ENCODE measurements at regions not wholly inside any gene's neighbourhood (a gene's known extent, or its start where the extent isn't known, plus 50 kb on each side); places are given as distances from the start of the nearest gene placed in this dataset.
"Not testable (repeated sequence)": the region's sequence is repeated elsewhere in the genome, so short reads cannot be mapped to it uniquely, and the experiment has no call there.

DNA sequence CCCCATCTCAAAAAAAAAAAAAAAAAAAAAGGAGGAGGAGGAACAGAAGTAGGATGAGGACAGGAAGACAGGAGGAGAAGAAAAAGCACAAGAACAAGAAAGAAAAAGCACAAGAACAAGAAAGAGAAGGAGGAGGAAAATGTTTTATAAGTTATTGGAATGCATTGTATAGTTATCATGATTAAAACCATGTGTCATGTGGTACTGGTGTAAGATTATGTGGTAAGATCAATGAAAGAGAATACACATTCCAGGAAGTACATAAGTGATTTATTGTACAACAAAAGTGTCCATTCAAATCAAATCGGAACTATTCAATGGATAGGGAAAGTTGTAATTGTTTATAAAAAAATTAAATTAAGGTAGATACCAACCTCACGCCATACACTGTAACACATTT is 167.7 kb downstream of the MZT1 start:
- no peaks in the 10 kb centered on the region for H3K36me3 ChIP-seq (ENCODE audit: insufficient read depth, low read length)
- DNase-seq (no peak), ATAC-seq (ENCODE audit: insufficient read depth, low read depth) (no peak)
- TF ChIP-seq EZH2 (IDR thresholded peaks at IDR 0.05; ENCODE audit: borderline replicate concordance, low read depth, low read length, severe bottlenecking), result no peak
- TF ChIP-seq, protein P1, sequence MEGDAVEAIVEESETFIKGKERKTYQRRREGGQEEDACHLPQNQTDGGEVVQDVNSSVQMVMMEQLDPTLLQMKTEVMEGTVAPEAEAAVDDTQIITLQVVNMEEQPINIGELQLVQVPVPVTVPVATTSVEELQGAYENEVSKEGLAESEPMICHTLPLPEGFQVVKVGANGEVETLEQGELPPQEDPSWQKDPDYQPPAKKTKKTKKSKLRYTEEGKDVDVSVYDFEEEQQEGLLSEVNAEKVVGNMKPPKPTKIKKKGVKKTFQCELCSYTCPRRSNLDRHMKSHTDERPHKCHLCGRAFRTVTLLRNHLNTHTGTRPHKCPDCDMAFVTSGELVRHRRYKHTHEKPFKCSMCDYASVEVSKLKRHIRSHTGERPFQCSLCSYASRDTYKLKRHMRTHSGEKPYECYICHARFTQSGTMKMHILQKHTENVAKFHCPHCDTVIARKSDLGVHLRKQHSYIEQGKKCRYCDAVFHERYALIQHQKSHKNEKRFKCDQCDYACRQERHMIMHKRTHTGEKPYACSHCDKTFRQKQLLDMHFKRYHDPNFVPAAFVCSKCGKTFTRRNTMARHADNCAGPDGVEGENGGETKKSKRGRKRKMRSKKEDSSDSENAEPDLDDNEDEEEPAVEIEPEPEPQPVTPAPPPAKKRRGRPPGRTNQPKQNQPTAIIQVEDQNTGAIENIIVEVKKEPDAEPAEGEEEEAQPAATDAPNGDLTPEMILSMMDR (IDR thresholded peaks at IDR 0.05; ENCODE audit: borderline replicate concordance, extremely low read depth, low read length, poor library complexity, severe bottlenecking), result no peak
- H3K27me3 ChIP-seq (ENCODE audit: insufficient read depth, low read length, poor library complexity), result no peaks in the 10 kb centered on the region
- H3K4me1 ChIP-seq (ENCODE audit: insufficient read depth, low read length), result no peaks in the 10 kb centered on the region
- no peak overlapping the region for H3K27ac ChIP-seq (ENCODE audit: low read length)
- H4K20me1 ChIP-seq (ENCODE audit: insufficient read depth, low read length), result no peaks in the 10 kb centered on the region
- H3K9me3 ChIP-seq (ENCODE audit: insufficient read depth, low read length, severe bottlenecking), result no peaks in the 10 kb centered on the region
- H3K4me2 ChIP-seq (ENCODE audit: insufficient read depth, low read length), result no peak overlapping the region
- no peak overlapping the region for H3K4me3 ChIP-seq (ENCODE audit: low read depth in 1 of 2, low read length in 2 of 2)
- no peak overlapping the region for H3K9ac ChIP-seq (ENCODE audit: low read depth, low read length)
- no peak overlapping the region for H2AFZ ChIP-seq (ENCODE audit: low read depth, low read length)
- H3K79me2 ChIP-seq (ENCODE audit: insufficient read depth, low read length), result no peaks in the 10 kb centered on the region

GRCh38 chr13:72556945-72557344 is 170.5 kb downstream of the MZT1 start:
- Histone ChIP-seq H2AFZ (ENCODE audit: low read depth, low read length) (no peak overlapping the region), H3K9ac (ENCODE audit: low read depth, low read length) (no peak overlapping the region), H3K27ac (ENCODE audit: low read length) (no peak overlapping the region), H3K9me3 (ENCODE audit: insufficient read depth, low read length, severe bottlenecking) (no peaks in the 10 kb centered on the region), H3K36me3 (ENCODE audit: insufficient read depth, low read length) (no peaks in the 10 kb centered on the region), H3K4me3 (ENCODE audit: low read depth in 1 of 2, low read length in 2 of 2) (no peak overlapping the region), H4K20me1 (ENCODE audit: insufficient read depth, low read length) (no peaks in the 10 kb centered on the region), H3K4me1 (ENCODE audit: insufficient read depth, low read length) (no peaks in the 10 kb centered on the region), H3K4me2 (ENCODE audit: insufficient read depth, low read length) (no peak overlapping the region), H3K27me3 (ENCODE audit: insufficient read depth, low read length, poor library complexity) (no peaks in the 10 kb centered on the region), H3K79me2 (ENCODE audit: insufficient read depth, low read length) (no peaks in the 10 kb centered on the region)
- TF ChIP-seq EZH2 (IDR thresholded peaks at IDR 0.05; ENCODE audit: borderline replicate concordance, low read depth, low read length, severe bottlenecking), result no peak
- TF ChIP-seq, protein P1 (IDR thresholded peaks at IDR 0.05; ENCODE audit: borderline replicate concordance, extremely low read depth, low read length, poor library complexity, severe bottlenecking), result no peak
- no peak for DNase-seq
- no peak for ATAC-seq (ENCODE audit: insufficient read depth, low read depth)

- no peak overlapping the region for H2AFZ ChIP-seq (ENCODE audit: low read depth, low read length)
- no peak for TF ChIP-seq EZH2 (IDR thresholded peaks at IDR 0.05; ENCODE audit: borderline replicate concordance, low read depth, low read length, severe bottlenecking)
- TF ChIP-seq, protein P1 (IDR thresholded peaks at IDR 0.05; ENCODE audit: borderline replicate concordance, extremely low read depth, low read length, poor library complexity, severe bottlenecking), result no peak
- no peak overlapping the region for H3K27ac ChIP-seq (ENCODE audit: low read length)
- H3K4me2 ChIP-seq (ENCODE audit: insufficient read depth, low read length), result no peak overlapping the region
- H3K27me3 ChIP-seq (ENCODE audit: insufficient read depth, low read length, poor library complexity), result no peaks in the 10 kb centered on the region
- H4K20me1 ChIP-seq (ENCODE audit: insufficient read depth, low read length), result no peaks in the 10 kb centered on the region
- no peak for ATAC-seq (ENCODE audit: insufficient read depth, low read depth)
- H3K36me3 ChIP-seq (ENCODE audit: insufficient read depth, low read length), result no peaks in the 10 kb centered on the region
- no peak overlapping the region for H3K9ac ChIP-seq (ENCODE audit: low read depth, low read length)
- no peak for DNase-seq
- no peak overlapping the region for H3K4me3 ChIP-seq (ENCODE audit: low read depth in 1 of 2, low read length in 2 of 2)
- no peaks in the 10 kb centered on the region for H3K9me3 ChIP-seq (ENCODE audit: insufficient read depth, low read length, severe bottlenecking)
- H3K4me1 ChIP-seq (ENCODE audit: insufficient read depth, low read length), result no peaks in the 10 kb centered on the region
- no peaks in the 10 kb centered on the region for H3K79me2 ChIP-seq (ENCODE audit: insufficient read depth, low read length)
These were observed 171.8 kb downstream of the MZT1 start for GRCh38 chr13:72555601-72556000.

- Histone ChIP-seq H3K4me2 (ENCODE audit: insufficient read depth, low read length) (no peak overlapping the region), H3K36me3 (ENCODE audit: insufficient read depth, low read length) (no peaks in the 10 kb centered on the region), H3K4me1 (ENCODE audit: insufficient read depth, low read length) (no peaks in the 10 kb centered on the region), H2AFZ (ENCODE audit: low read depth, low read length) (no peak overlapping the region), H3K9ac (ENCODE audit: low read depth, low read length) (no peak overlapping the region), H3K27ac (ENCODE audit: low read length) (no peak overlapping the region), H3K27me3 (ENCODE audit: insufficient read depth, low read length, poor library complexity) (no peaks in the 10 kb centered on the region), H3K79me2 (ENCODE audit: insufficient read depth, low read length) (no peaks in the 10 kb centered on the region), H3K4me3 (ENCODE audit: low read depth in 1 of 2, low read length in 2 of 2) (no peak overlapping the region), H4K20me1 (ENCODE audit: insufficient read depth, low read length) (no peaks in the 10 kb centered on the region), H3K9me3 (ENCODE audit: insufficient read depth, low read length, severe bottlenecking) (no peaks in the 10 kb centered on the region)
- no peak for ATAC-seq (ENCODE audit: insufficient read depth, low read depth)
- TF ChIP-seq EZH2 (IDR thresholded peaks at IDR 0.05; ENCODE audit: borderline replicate concordance, low read depth, low read length, severe bottlenecking), result no peak
- no peak for DNase-seq
These were observed 174.7 kb downstream of the MZT1 start for GRCh38 chr13:72552731-72553130.

- not testable (repeated sequence) for H3K27me3 ChIP-seq (ENCODE audit: insufficient read depth, low read length, poor library complexity); H3K9me3 ChIP-seq (ENCODE audit: insufficient read depth, low read length, severe bottlenecking); H3K4me1 ChIP-seq (ENCODE audit: insufficient read depth, low read length); H2AFZ ChIP-seq (ENCODE audit: low read depth, low read length); H4K20me1 ChIP-seq (ENCODE audit: insufficient read depth, low read length); H3K4me2 ChIP-seq (ENCODE audit: insufficient read depth, low read length); DNase-seq; H3K27ac ChIP-seq (ENCODE audit: low read length); ATAC-seq (ENCODE audit: insufficient read depth, low read depth); H3K4me3 ChIP-seq (ENCODE audit: low read depth in 1 of 2, low read length in 2 of 2); H3K9ac ChIP-seq (ENCODE audit: low read depth, low read length); H3K36me3 ChIP-seq (ENCODE audit: insufficient read depth, low read length); H3K79me2 ChIP-seq (ENCODE audit: insufficient read depth, low read length)
These were observed 181.5 kb downstream of the MZT1 start for GRCh38 chr13:72545895-72546294.

Measured in DND-41 (cell line).